Astrocyte (in vitro differentiated cells and primary cell): ENCODE measurements at regions not wholly inside any gene's neighbourhood (a gene's known extent, or its start where the extent isn't known, plus 50 kb on each side); places are given as distances from the start of the nearest gene placed in this dataset.

Experiments
- DNase-seq: peaks from one replicate; pipeline ENCODE4 v3.0.0-alpha.2; 2010; ENCODE audit warnings: low read depth
- FAIRE-seq: peaks from 2 replicates; lab custom pipeline; 2011; peaks lifted over from hg19 to GRCh38; lab: Jason Lieb, UNC
- H2AFZ ChIP-seq: 2 replicates; pipeline ENCODE4 v1.6.0; 2012; ENCODE audit warnings: low read depth, low read length, inconsistent platforms
- H3K27ac ChIP-seq: 2 replicates; pipeline ENCODE4 v1.5.1; 2011; ENCODE audit warnings: low read depth, low read length, inconsistent platforms
- H3K27me3 ChIP-seq: 2 replicates; pipeline ENCODE4 v1.6.0; 2011; ENCODE audit warnings: low read length, inconsistent platforms; ENCODE audit not compliant: insufficient read depth
- H3K36me3 ChIP-seq: 2 replicates; pipeline ENCODE4 v1.5.1; 2011; ENCODE audit warnings: low read length, inconsistent platforms; ENCODE audit not compliant: insufficient read depth
- H3K4me1 ChIP-seq: 2 replicates; pipeline ENCODE4 v1.5.1; 2011; ENCODE audit warnings: low read length, inconsistent platforms; ENCODE audit not compliant: insufficient read depth
- H3K4me2 ChIP-seq: 2 replicates; pipeline ENCODE4 v1.6.0; 2012; ENCODE audit warnings: low read length, inconsistent platforms
- H3K4me3 ChIP-seq: 2 replicates; pipeline ENCODE4 v1.5.1; 2011; ENCODE audit warnings: low read depth, mild to moderate bottlenecking, low read length, inconsistent platforms; ENCODE audit not compliant: insufficient read depth
- H3K79me2 ChIP-seq: 2 replicates; pipeline ENCODE4 v1.6.0; 2012; ENCODE audit warnings: mild to moderate bottlenecking, low read length, inconsistent platforms; ENCODE audit not compliant: insufficient read depth
- H3K9ac ChIP-seq: 2 replicates; pipeline ENCODE4 v1.6.0; 2012; ENCODE audit warnings: mild to moderate bottlenecking, low read length, inconsistent platforms
- H3K9me3 ChIP-seq: 2 replicates; pipeline ENCODE4 v1.5.1; 2012; ENCODE audit warnings: low read depth, mild to moderate bottlenecking, low read length, inconsistent platforms; ENCODE audit not compliant: insufficient read depth
- H4K20me1 ChIP-seq: 2 replicates; pipeline ENCODE4 v1.6.0; 2012; ENCODE audit warnings: low read length, inconsistent platforms; ENCODE audit not compliant: insufficient read depth
- H3K27ac Mint-ChIP-seq: one replicate; pipeline ENCODE4 v1.8.0; 2021; ENCODE audit warnings: mild to moderate bottlenecking, mixed read lengths; ENCODE audit not compliant: unreplicated experiment
- H3K27me3 Mint-ChIP-seq: one replicate; pipeline ENCODE4 v1.8.0; 2021; ENCODE audit warnings: low read depth, mixed read lengths; ENCODE audit not compliant: unreplicated experiment
- H3K36me3 Mint-ChIP-seq: one replicate; pipeline ENCODE4 v1.8.0; 2021; ENCODE audit warnings: low read depth, mixed read lengths; ENCODE audit not compliant: unreplicated experiment
- H3K4me1 Mint-ChIP-seq: one replicate; pipeline ENCODE4 v1.8.0; 2021; ENCODE audit warnings: low read depth, mixed read lengths; ENCODE audit not compliant: unreplicated experiment
- H3K4me3 Mint-ChIP-seq: one replicate; pipeline ENCODE4 v1.8.0; 2021; ENCODE audit warnings: mild to moderate bottlenecking, moderate library complexity, mixed read lengths; ENCODE audit not compliant: unreplicated experiment
- H3K9me3 Mint-ChIP-seq: one replicate; pipeline ENCODE4 v1.8.0; 2021; ENCODE audit warnings: mild to moderate bottlenecking, mixed read lengths; ENCODE audit not compliant: unreplicated experiment
- CTCF ChIP-seq: IDR thresholded peaks from 2 replicates; pipeline ENCODE4 v1.5.1; 2011; ENCODE audit warnings: low read depth, mild to moderate bottlenecking, inconsistent platforms, low read length, moderate library complexity; ENCODE audit not compliant: insufficient read depth
- EZH2 ChIP-seq: IDR thresholded peaks from 2 replicates; pipeline ENCODE4 v1.6.1; 2012; ENCODE audit warnings: mild to moderate bottlenecking, low read length, inconsistent platforms; ENCODE audit not compliant: insufficient read depth

DNA sequence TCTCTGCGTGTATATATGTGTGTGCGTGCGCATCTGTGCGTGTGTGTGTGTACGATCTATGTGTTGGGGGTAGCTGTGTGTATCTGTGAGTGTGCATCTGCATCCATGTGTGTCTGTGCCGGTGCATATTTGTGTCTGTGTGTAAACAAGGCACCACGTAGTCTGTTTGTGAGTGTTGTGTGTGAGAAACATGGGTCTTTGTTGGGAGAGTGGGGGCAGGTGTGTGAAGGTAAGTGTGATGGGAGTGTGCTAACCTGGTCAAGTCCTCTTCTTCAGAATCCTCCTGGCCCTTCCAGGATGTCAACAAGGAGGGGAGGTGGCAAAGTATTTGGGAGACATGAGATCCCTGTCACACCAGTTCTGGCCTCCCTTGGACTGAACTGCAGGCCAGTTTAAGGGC, 87.2 kb downstream of the HIF1AN start:
- H4K20me1 ChIP-seq: no peaks in the 10 kb centered on the region
- no peaks in the 10 kb centered on the region for H3K79me2 ChIP-seq
- H3K9ac ChIP-seq: no peak overlapping the region
- DNase-seq: no peak
- no peak overlapping the region for H3K27ac ChIP-seq
- no peaks in the 10 kb centered on the region for H3K36me3 ChIP-seq
- H2AFZ ChIP-seq: no peak overlapping the region
- Mint-ChIP-seq H3K9me3 (no peaks in the 10 kb centered on the region), H3K27ac (no peak overlapping the region), H3K36me3 (no peaks in the 10 kb centered on the region), H3K4me1 (peaks cover 2% of the 10 kb centered on the region), H3K27me3 (peaks cover 43% of the 10 kb centered on the region), H3K4me3 (no peak overlapping the region)
- no peaks in the 10 kb centered on the region for H3K9me3 ChIP-seq
- no peak overlapping the region for H3K4me2 ChIP-seq
- TF ChIP-seq EZH2 (no peak), CTCF (no peak)
- no peaks in the 10 kb centered on the region for H3K4me1 ChIP-seq
- H3K4me3 ChIP-seq: no peak overlapping the region
- peaks cover 57% of the 10 kb centered on the region for H3K27me3 ChIP-seq
- FAIRE-seq: no peak

- no peak for DNase-seq
- no peak overlapping the region for H3K9ac ChIP-seq
- H3K4me3 ChIP-seq: no peak overlapping the region
- H3K27me3 Mint-ChIP-seq: peaks cover 39% of the 10 kb centered on the region
- FAIRE-seq: no peak
- H3K79me2 ChIP-seq: no peaks in the 10 kb centered on the region
- H3K4me3 Mint-ChIP-seq: no peak overlapping the region
- H3K27ac ChIP-seq: no peak overlapping the region
- peaks cover 58% of the 10 kb centered on the region for H3K27me3 ChIP-seq
- H3K4me1 ChIP-seq: no peaks in the 10 kb centered on the region
- H2AFZ ChIP-seq: no peak overlapping the region
- H3K4me1 Mint-ChIP-seq: peaks cover 2% of the 10 kb centered on the region
- no peaks in the 10 kb centered on the region for H3K36me3 ChIP-seq
- no peaks in the 10 kb centered on the region for H3K9me3 ChIP-seq
- TF ChIP-seq CTCF (no peak), EZH2 (no peak)
- no peak overlapping the region for H3K4me2 ChIP-seq
- no peaks in the 10 kb centered on the region for H3K9me3 Mint-ChIP-seq
- no peaks in the 10 kb centered on the region for H3K36me3 Mint-ChIP-seq
- H3K27ac Mint-ChIP-seq: no peak overlapping the region
- H4K20me1 ChIP-seq: no peaks in the 10 kb centered on the region
Observed at GRCh38 chr10:100623521-100624230, 87.9 kb downstream of the HIF1AN start.

DNA sequence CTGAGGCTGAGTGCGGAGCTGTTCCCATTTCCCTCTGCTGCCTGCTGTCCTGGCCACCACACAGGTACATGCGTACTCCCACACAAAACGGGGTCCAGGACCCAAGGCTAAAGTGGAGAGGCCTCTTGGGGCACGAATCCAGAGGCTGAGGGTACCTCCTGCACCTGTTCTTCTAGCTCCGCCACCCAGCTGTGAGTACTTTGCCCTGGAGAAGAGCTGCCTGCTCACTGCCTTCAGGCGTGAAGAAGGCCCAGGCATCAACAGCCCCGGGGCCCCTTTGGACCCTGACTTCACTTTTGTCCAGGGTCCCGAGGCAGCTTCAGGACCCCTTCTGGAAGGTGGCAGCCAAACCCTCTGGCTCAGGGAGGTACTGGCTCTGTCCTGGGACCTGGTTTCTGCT, 88.6 kb downstream of the HIF1AN start:
- no peak overlapping the region for H3K4me3 Mint-ChIP-seq
- Histone ChIP-seq H2AFZ (no peak overlapping the region), H3K4me2 (no peak overlapping the region), H3K4me3 (no peak overlapping the region), H3K27me3 (peaks cover 54% of the 10 kb centered on the region), H3K4me1 (no peaks in the 10 kb centered on the region), H3K9ac (no peak overlapping the region), H3K9me3 (no peaks in the 10 kb centered on the region), H3K27ac (no peak overlapping the region), H3K79me2 (no peaks in the 10 kb centered on the region), H4K20me1 (no peaks in the 10 kb centered on the region), H3K36me3 (no peaks in the 10 kb centered on the region)
- no peak for TF ChIP-seq EZH2
- no peak for TF ChIP-seq CTCF
- no peak for DNase-seq
- peaks cover 35% of the 10 kb centered on the region for H3K27me3 Mint-ChIP-seq
- H3K4me1 Mint-ChIP-seq: peaks cover 2% of the 10 kb centered on the region
- H3K9me3 Mint-ChIP-seq: no peaks in the 10 kb centered on the region
- H3K36me3 Mint-ChIP-seq: no peaks in the 10 kb centered on the region
- no peak overlapping the region for H3K27ac Mint-ChIP-seq
- no peak for FAIRE-seq
